Right lobe of liver (tissue), 6 donors: ENCODE measurements at regions not wholly inside any gene's neighbourhood (a gene's known extent, or its start where the extent isn't known, plus 50 kb on each side); places are given as distances from the start of the nearest gene placed in this dataset.

Experiments
- ATAC-seq, 4 donors: fragments of 200-7000 bp; cut with Tn5 transposase; one replicate each; pipeline ENCODE4 v1.9.1; 2020; ENCODE audit warnings: mild to moderate bottlenecking in 4 of 4, moderate library complexity in 4 of 4
- DNase-seq, 3 donors: peaks; one replicate each; pipeline ENCODE4 v3.0.0-alpha.2; 2020
- H3K27ac ChIP-seq, 3 donors: fragments of 200-600 bp; one replicate each; pipeline ENCODE4 v1.8.0; 2022
- H3K27me3 ChIP-seq, 2 donors: fragments of 200-600 bp; one replicate each; pipeline ENCODE4 v1.8.0; 2022
- H3K36me3 ChIP-seq, 4 donors: fragments of 200-600 bp; sonication (generic) in 1 of 4; one replicate each; pipeline versions ENCODE4 v1.5.1 to v1.8.0; 2017 to 2022; ENCODE audit warnings: control low read depth in 1 of 4
- H3K4me1 ChIP-seq, 4 donors: fragments of 200-600 bp; sonication (generic) in 1 of 4; one replicate each; pipeline versions ENCODE4 v1.5.1 to v1.8.0; 2017 to 2022; ENCODE audit warnings: control low read depth in 1 of 4
- H3K4me3 ChIP-seq, 3 donors: fragments of 200-600 bp; one replicate each; pipeline ENCODE4 v1.8.0; 2022
- H3K9me3 ChIP-seq, 4 donors: fragments of 200-600 bp; sonication (generic) in 1 of 4; one replicate each; pipeline versions ENCODE4 v1.5.1 to v1.8.0; 2017 to 2022; ENCODE audit warnings: control low read depth in 1 of 4
- CTCF ChIP-seq, 4 donors: fragments of 200-600 bp in 3 of 4; fragments of 450-650 bp in 1 of 4; IDR thresholded peaks; one replicate each; pipeline versions ENCODE4 v1.5.1 to v1.8.0; 2016 to 2022; ENCODE audit warnings: antibody characterized with exemption in 4 of 4, mild to moderate bottlenecking in 2 of 4
- POLR2A ChIP-seq: fragments of 450-650 bp; IDR thresholded peaks from one replicate; pipeline ENCODE4 v1.6.1; 2017; ENCODE audit warnings: antibody characterized with exemption, mild to moderate bottlenecking
- WGBS: methylation state at CpG from one replicate; pipeline ENCODE4 v1.1.6; 2018; ENCODE audit warnings: low coverage, low lambda C conversion rate; ENCODE audit not compliant: insufficient coverage; ENCODE audit errors: missing lambda C conversion rate; 5-methylcytosine and 5-hydroxymethylcytosine counted together
- intact Hi-C, 2 donors: fragments of 100-400 bp; cut with DNase I; formaldehyde crosslinking; loops; one replicate each; pipeline versions ENCODE4 v1.11.2 to v1.14.1; 2022
- donor health status: DM: no; HTN: yes; CAD: no.
- donor health status: DM: no; HTN: no; CAD: no.
- donor health status: DM: no; HTN: no; CAD: no.
- donor health status: DM: no; HTN: yes; CAD: no.
- donor health status: DM: no; HTN: yes; CAD: no.

- DNase-seq, result no peak
- Histone ChIP-seq H3K27ac (no peak overlapping the region), H3K4me3 (no peak overlapping the region), H3K27me3 (no peaks in the 10 kb centered on the region), H3K9me3 (no peaks in the 10 kb centered on the region), H3K4me1 (no peaks in the 10 kb centered on the region), H3K36me3 (no peaks in the 10 kb centered on the region)
- no peak for TF ChIP-seq CTCF (IDR thresholded peaks at IDR 0.05)
- no peak for TF ChIP-seq POLR2A
- intact Hi-C loops, result no loop called here
- WGBS, result 66% methylated on average over 4 of the region's 4 CpGs
- no peak for ATAC-seq
These were observed 72.8 kb upstream of the CDH19 start for GRCh38 chr18:66676699-66677098.

- ATAC-seq, result peak in 1 of 4 donors; percentile 40
- intact Hi-C loops, result no loop called here
- 23% methylated on average over 2 of the region's 2 CpGs for WGBS
These were observed 70.4 kb upstream of the CDH19 start for GRCh38 chr18:66674286-66674685.

GRCh38 chr18:66668706-66669105 is 64.8 kb upstream of the CDH19 start:
- intact Hi-C loops, result no loop called here
- no peak overlapping the region for H3K27ac ChIP-seq
- no peaks in the 10 kb centered on the region for H3K9me3 ChIP-seq
- H3K27me3 ChIP-seq, result no peaks in the 10 kb centered on the region
- DNase-seq (no peak), ATAC-seq (no peak)
- no peaks in the 10 kb centered on the region for H3K4me1 ChIP-seq
- no peak for TF ChIP-seq CTCF (IDR thresholded peaks at IDR 0.05)
- TF ChIP-seq POLR2A, result no peak
- H3K36me3 ChIP-seq, result no peaks in the 10 kb centered on the region
- no peak overlapping the region for H3K4me3 ChIP-seq

More at GRCh38 chr18:66674286-66674685, 70.4 kb upstream of the CDH19 start:
- Histone ChIP-seq H3K36me3 (no peaks in the 10 kb centered on the region), H3K27ac (no peak overlapping the region), H3K27me3 (no peaks in the 10 kb centered on the region), H3K4me1 (no peaks in the 10 kb centered on the region), H3K9me3 (no peaks in the 10 kb centered on the region), H3K4me3 (no peak overlapping the region)
- TF ChIP-seq POLR2A (no peak), CTCF (IDR thresholded peaks at IDR 0.05) (no peak)
- no peak for DNase-seq

GRCh38 chr18:66662632-66663031 is 58.7 kb upstream of the CDH19 start:
- 57% methylated on average over 4 of the region's 4 CpGs for WGBS
- TF ChIP-seq CTCF (IDR thresholded peaks at IDR 0.05) (no peak), POLR2A (no peak)
- Histone ChIP-seq H3K4me1 (no peaks in the 10 kb centered on the region), H3K27ac (no peak overlapping the region), H3K27me3 (no peaks in the 10 kb centered on the region), H3K4me3 (no peak overlapping the region), H3K36me3 (no peaks in the 10 kb centered on the region), H3K9me3 (no peaks in the 10 kb centered on the region)
- DNase-seq (no peak), ATAC-seq (no peak)
- intact Hi-C loops, result no loop called here

GRCh38 chr18:66655407-66655806 is 51.5 kb upstream of the CDH19 start:
- intact Hi-C loops, result no loop called here
- Histone ChIP-seq H3K27me3 (no peaks in the 10 kb centered on the region), H3K9me3 (no peaks in the 10 kb centered on the region), H3K27ac (no peak overlapping the region), H3K36me3 (no peaks in the 10 kb centered on the region), H3K4me1 (no peaks in the 10 kb centered on the region), H3K4me3 (no peak overlapping the region)
- ATAC-seq, result no peak
- DNase-seq, result no peak
- TF ChIP-seq POLR2A (no peak), CTCF (IDR thresholded peaks at IDR 0.05) (no peak)
